ENCODE measurements at regions not wholly inside any gene's neighbourhood (a gene's known extent, or its start where the extent isn't known, plus 50 kb on each side); places are given as distances from the start of the nearest gene placed in this dataset.
"Not testable (repeated sequence)": the region's sequence is repeated elsewhere in the genome, so short reads cannot be mapped to it uniquely, and the experiment has no call there.

GRCh38 chr9:84054341-84055010 is 73.9 kb downstream of the RMI1 start:
- no peak for DNase-seq
- H3K9me3 Mint-ChIP-seq, result no peaks in the 10 kb centered on the region
- H3K4me3 Mint-ChIP-seq, result no peak overlapping the region
- no peaks in the 10 kb centered on the region for H3K36me3 Mint-ChIP-seq (ENCODE audit: low read depth)
- H3K27me3 Mint-ChIP-seq, result peaks cover 22% of the 10 kb centered on the region
- no peak overlapping the region for H3K27ac Mint-ChIP-seq
- H3K4me1 Mint-ChIP-seq, result peaks cover 2% of the 10 kb centered on the region
- intact Hi-C loops (cut with micrococcal nuclease), result no loop called here

DNA sequence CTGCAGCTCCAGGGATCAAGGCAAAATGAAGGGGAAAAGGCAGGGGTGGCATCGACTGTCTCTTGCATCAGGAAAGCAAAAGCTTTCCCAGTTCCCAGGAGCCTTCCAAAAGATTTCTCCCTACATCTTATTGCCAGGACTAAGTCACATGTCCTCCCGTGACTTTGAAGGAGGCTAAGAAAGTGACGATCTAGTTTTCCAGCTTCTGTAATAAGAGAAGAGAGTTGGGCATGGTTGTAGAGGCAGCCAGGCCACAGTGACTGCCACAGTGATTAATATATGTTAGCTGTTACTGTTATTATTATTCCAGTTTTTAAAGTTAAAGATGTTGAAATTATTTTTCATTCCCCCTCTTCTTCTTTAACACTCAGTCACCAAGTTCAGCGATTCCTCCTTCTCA is 77.1 kb downstream of the RMI1 start:
- peaks cover 24% of the 10 kb centered on the region for H3K27me3 Mint-ChIP-seq
- no peaks in the 10 kb centered on the region for H3K9me3 Mint-ChIP-seq
- no peaks in the 10 kb centered on the region for H3K36me3 Mint-ChIP-seq (ENCODE audit: low read depth)
- H3K4me1 Mint-ChIP-seq, result no peaks in the 10 kb centered on the region
- no peak overlapping the region for H3K4me3 Mint-ChIP-seq
- intact Hi-C loops (cut with micrococcal nuclease), result no loop called here
- no peak for DNase-seq
- no peak overlapping the region for H3K27ac Mint-ChIP-seq

DNA sequence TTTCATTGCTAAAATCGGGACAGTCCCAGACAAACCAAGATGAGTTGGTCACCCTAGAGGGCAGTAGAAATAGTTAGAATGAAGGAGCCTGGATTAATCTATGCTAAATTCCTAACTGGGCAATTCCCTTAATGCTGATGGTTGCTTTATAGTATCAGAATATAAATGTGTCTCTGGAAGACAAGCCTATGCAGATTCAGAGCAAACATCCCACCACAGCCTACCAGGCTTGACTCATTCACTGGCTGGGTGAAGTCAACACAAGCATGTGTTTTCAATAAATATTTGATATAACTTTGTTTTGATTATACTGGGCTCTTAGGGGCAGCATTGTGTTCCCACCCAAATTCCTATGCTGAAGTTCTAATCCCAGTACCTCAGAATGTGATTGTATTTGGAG is 79.3 kb downstream of the RMI1 start:
- no peaks in the 10 kb centered on the region for H3K36me3 Mint-ChIP-seq (ENCODE audit: low read depth)
- H3K27ac Mint-ChIP-seq, result no peak overlapping the region
- no peak overlapping the region for H3K4me3 Mint-ChIP-seq

GRCh38 chr9:84061613-84062193 is 81.1 kb downstream of the RMI1 start:
- no peak overlapping the region for H3K27ac Mint-ChIP-seq
- intact Hi-C loops (cut with micrococcal nuclease), result no loop called here
- H3K36me3 Mint-ChIP-seq (ENCODE audit: low read depth), result no peaks in the 10 kb centered on the region
- no peaks in the 10 kb centered on the region for H3K4me1 Mint-ChIP-seq
- no peak for DNase-seq
- H3K9me3 Mint-ChIP-seq, result no peaks in the 10 kb centered on the region
- no peak overlapping the region for H3K4me3 Mint-ChIP-seq
- peaks cover 20% of the 10 kb centered on the region for H3K27me3 Mint-ChIP-seq

More for the DNA sequence above, 79.3 kb downstream of the RMI1 start:
- H3K27me3 Mint-ChIP-seq, result peaks cover 20% of the 10 kb centered on the region
- DNase-seq, result no peak
- no peaks in the 10 kb centered on the region for H3K9me3 Mint-ChIP-seq
- no peaks in the 10 kb centered on the region for H3K4me1 Mint-ChIP-seq
- intact Hi-C loops (cut with micrococcal nuclease), result no loop called here

GRCh38 chr9:84062538-84062937 is 81.9 kb downstream of the RMI1 start:
- Mint-ChIP-seq H3K27me3 (peaks cover 20% of the 10 kb centered on the region), H3K27ac (no peak overlapping the region), H3K4me1 (no peaks in the 10 kb centered on the region), H3K9me3 (no peaks in the 10 kb centered on the region), H3K4me3 (no peak overlapping the region), H3K36me3 (ENCODE audit: low read depth) (no peaks in the 10 kb centered on the region)
- DNase-seq, result no peak
- intact Hi-C loops (cut with micrococcal nuclease), result no loop called here

- intact Hi-C loops (cut with micrococcal nuclease), result no loop called here
- Mint-ChIP-seq H3K27me3 (peaks cover 6% of the 10 kb centered on the region), H3K4me3 (no peak overlapping the region), H3K9me3 (no peaks in the 10 kb centered on the region), H3K36me3 (ENCODE audit: low read depth) (no peaks in the 10 kb centered on the region), H3K4me1 (no peaks in the 10 kb centered on the region), H3K27ac (no peak overlapping the region)
- DNase-seq, result no peak
Observed at GRCh38 chr9:84067821-84068220, 87.2 kb downstream of the RMI1 start.

- no peaks in the 10 kb centered on the region for H3K4me1 Mint-ChIP-seq
- no peaks in the 10 kb centered on the region for H3K36me3 Mint-ChIP-seq (ENCODE audit: low read depth)
- H3K27me3 Mint-ChIP-seq, result peaks cover 4% of the 10 kb centered on the region
- intact Hi-C loops (cut with micrococcal nuclease), result no loop called here
- H3K27ac Mint-ChIP-seq, result no peak overlapping the region
- H3K4me3 Mint-ChIP-seq, result no peak overlapping the region
- no peaks in the 10 kb centered on the region for H3K9me3 Mint-ChIP-seq
- DNase-seq, result no peak
Observed at GRCh38 chr9:84068872-84069271, 88.3 kb downstream of the RMI1 start.

GRCh38 chr9:84070590-84070989 is 90.0 kb downstream of the RMI1 start:
- intact Hi-C loops (cut with micrococcal nuclease), result no loop called here
- H3K4me3 Mint-ChIP-seq, result no peak overlapping the region
- no peak overlapping the region for H3K27ac Mint-ChIP-seq
- DNase-seq, result no peak
- no peaks in the 10 kb centered on the region for H3K4me1 Mint-ChIP-seq
- no peaks in the 10 kb centered on the region for H3K9me3 Mint-ChIP-seq
- no peaks in the 10 kb centered on the region for H3K36me3 Mint-ChIP-seq (ENCODE audit: low read depth)
- H3K27me3 Mint-ChIP-seq, result peaks cover 4% of the 10 kb centered on the region

DNA sequence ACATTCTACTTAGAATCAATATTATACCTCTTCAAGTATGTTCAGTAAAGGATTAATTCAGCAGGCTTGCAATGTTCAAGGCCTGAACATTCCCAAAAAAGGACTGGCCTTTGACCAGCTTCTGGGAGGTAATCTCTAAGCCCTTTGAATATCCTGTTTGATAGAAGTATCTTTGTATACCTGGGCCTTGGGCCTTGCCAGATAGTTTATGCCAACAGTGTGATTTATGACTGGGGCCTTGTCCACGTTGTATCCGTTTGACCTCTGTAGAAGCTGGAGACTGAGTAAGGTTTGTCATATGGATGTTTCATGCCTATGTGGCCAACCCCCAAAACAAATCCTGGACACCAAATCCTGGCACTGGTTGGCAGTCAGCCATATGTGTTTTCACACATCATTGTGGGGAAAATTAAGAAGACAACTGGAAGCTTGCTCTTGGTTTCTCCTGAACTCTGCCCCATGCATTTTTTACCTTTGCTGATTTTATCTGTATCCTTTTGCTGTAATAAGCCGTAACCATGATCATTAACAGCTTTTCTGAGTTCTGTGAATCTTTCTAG is 92.1 kb downstream of the RMI1 start:
- H3K4me3 Mint-ChIP-seq, result no peak overlapping the region
- peaks cover 6% of the 10 kb centered on the region for H3K27me3 Mint-ChIP-seq
- no peak overlapping the region for H3K27ac Mint-ChIP-seq
- intact Hi-C loops (cut with micrococcal nuclease), result no loop called here
- peaks cover 2% of the 10 kb centered on the region for H3K9me3 Mint-ChIP-seq
- no peak for DNase-seq
- no peaks in the 10 kb centered on the region for H3K4me1 Mint-ChIP-seq
- no peaks in the 10 kb centered on the region for H3K36me3 Mint-ChIP-seq (ENCODE audit: low read depth)

GRCh38 chr9:84075004-84075403 is 94.4 kb downstream of the RMI1 start:
- no peaks in the 10 kb centered on the region for H3K4me1 Mint-ChIP-seq
- H3K27ac Mint-ChIP-seq, result no peak overlapping the region
- peaks cover 9% of the 10 kb centered on the region for H3K27me3 Mint-ChIP-seq
- no peaks in the 10 kb centered on the region for H3K36me3 Mint-ChIP-seq (ENCODE audit: low read depth)
- DNase-seq, result no peak
- H3K4me3 Mint-ChIP-seq, result no peak overlapping the region
- intact Hi-C loops (cut with micrococcal nuclease), result no loop called here
- H3K9me3 Mint-ChIP-seq, result peaks cover 5% of the 10 kb centered on the region

DNA sequence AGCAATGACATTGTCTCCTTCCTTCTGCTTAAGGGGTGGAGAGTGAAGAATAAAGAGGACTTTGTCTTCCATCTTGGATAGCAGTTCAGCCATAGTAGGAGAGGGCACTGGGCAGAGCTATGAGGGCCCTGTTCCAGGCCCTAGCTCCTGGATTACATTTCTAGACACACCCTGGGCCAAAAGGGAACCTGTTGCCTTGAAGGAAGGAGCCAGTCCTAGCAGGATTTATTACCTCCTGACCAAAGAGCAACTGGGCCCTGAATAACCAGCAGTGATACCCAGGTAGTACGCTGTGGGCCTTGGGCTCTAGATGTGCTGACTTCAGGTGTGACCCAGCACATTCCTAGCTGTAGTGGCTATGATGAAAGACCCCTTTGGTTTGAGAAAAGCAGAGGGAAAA is 95.8 kb downstream of the RMI1 start:
- H3K27ac Mint-ChIP-seq, result no peak overlapping the region
- intact Hi-C loops (cut with micrococcal nuclease), result no loop called here
- peaks cover 5% of the 10 kb centered on the region for H3K9me3 Mint-ChIP-seq
- no peaks in the 10 kb centered on the region for H3K4me1 Mint-ChIP-seq
- no peak for DNase-seq
- H3K4me3 Mint-ChIP-seq, result no peak overlapping the region
- peaks cover 12% of the 10 kb centered on the region for H3K27me3 Mint-ChIP-seq
- H3K36me3 Mint-ChIP-seq (ENCODE audit: low read depth), result no peaks in the 10 kb centered on the region

- H3K27me3 Mint-ChIP-seq, result peaks cover 18% of the 10 kb centered on the region
- intact Hi-C loops (cut with micrococcal nuclease); H3K4me3 Mint-ChIP-seq; H3K4me1 Mint-ChIP-seq; H3K9me3 Mint-ChIP-seq; H3K36me3 Mint-ChIP-seq (ENCODE audit: low read depth); DNase-seq; H3K27ac Mint-ChIP-seq: not testable (repeated sequence)
Observed at GRCh38 chr9:84077816-84078215, 97.2 kb downstream of the RMI1 start.

DNA sequence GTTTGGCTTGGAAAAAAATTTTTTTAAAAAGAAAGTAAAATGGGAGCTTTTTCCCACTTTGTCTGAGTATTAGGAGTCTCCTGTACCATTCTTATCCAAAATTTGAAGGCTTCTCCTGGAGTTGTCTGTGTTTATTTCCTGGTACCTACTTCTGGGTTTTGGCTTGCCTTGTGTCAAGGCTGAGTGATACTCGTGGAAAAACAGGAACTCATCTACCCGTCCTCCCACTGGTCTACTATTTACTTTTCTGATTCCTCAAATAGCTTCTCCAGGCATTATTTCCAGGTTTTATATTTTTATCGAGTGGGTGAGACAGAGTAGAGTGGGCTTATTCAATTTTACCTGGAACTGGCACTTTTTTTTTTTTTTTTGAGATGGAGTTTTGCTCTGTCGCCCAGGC is 99.4 kb downstream of the RMI1 start:
- H3K27me3 Mint-ChIP-seq, result peaks cover 25% of the 10 kb centered on the region

GRCh38 chr9:84101964-84102632 is 121.5 kb downstream of the RMI1 start:
- intact Hi-C loops (cut with micrococcal nuclease), result no loop called here
- no peak for DNase-seq
- H3K4me3 Mint-ChIP-seq, result no peak overlapping the region
- no peaks in the 10 kb centered on the region for H3K9me3 Mint-ChIP-seq
- H3K4me1 Mint-ChIP-seq, result no peaks in the 10 kb centered on the region
- H3K36me3 Mint-ChIP-seq (ENCODE audit: low read depth), result no peaks in the 10 kb centered on the region
- H3K27ac Mint-ChIP-seq, result no peak overlapping the region
- H3K27me3 Mint-ChIP-seq, result peaks cover 36% of the 10 kb centered on the region

More for the DNA sequence above, 99.4 kb downstream of the RMI1 start:
- no peaks in the 10 kb centered on the region for H3K36me3 Mint-ChIP-seq (ENCODE audit: low read depth)
- H3K4me1 Mint-ChIP-seq, result no peaks in the 10 kb centered on the region
- no peak overlapping the region for H3K4me3 Mint-ChIP-seq
- H3K9me3 Mint-ChIP-seq, result peaks cover 5% of the 10 kb centered on the region
- DNase-seq, result no peak
- H3K27ac Mint-ChIP-seq, result no peak overlapping the region
- intact Hi-C loops (cut with micrococcal nuclease), result no loop called here

All from activated CD4-positive, alpha-beta T cell treated with anti-CD3 and anti-CD28 coated beads, Interleukin-2, amount 10 ng/mL, durations not matched to agents 24 days and 14 days (primary cell).